NT2/D1 (cell line): ENCODE measurements at regions not wholly inside any gene's neighbourhood (a gene's known extent, or its start where the extent isn't known, plus 50 kb on each side); places are given as distances from the start of the nearest gene placed in this dataset.

Source experiments
- DNase-seq: peaks from one replicate; pipeline ENCODE4 v3.0.0-alpha.2; 2011; ENCODE audit warnings: low read depth, low spot score
- H3K27me3 ChIP-seq: 2 replicates; pipeline ENCODE4 v1.6.0; 2011; ENCODE audit warnings: mild to moderate bottlenecking; ENCODE audit not compliant: insufficient read length, insufficient read depth
- H3K36me3 ChIP-seq: 2 replicates; pipeline ENCODE4 v1.6.1; 2011; ENCODE audit warnings: mild to moderate bottlenecking, low read length, mixed read lengths; ENCODE audit not compliant: insufficient read depth, insufficient read length
- H3K4me1 ChIP-seq: 2 replicates; pipeline ENCODE4 v1.5.1; 2011; ENCODE audit not compliant: insufficient read depth, insufficient read length
- H3K4me3 ChIP-seq: 2 replicates; pipeline ENCODE4 v1.5.1; 2011; ENCODE audit warnings: low read depth; ENCODE audit not compliant: insufficient read length
- H3K9ac ChIP-seq: 2 replicates; pipeline ENCODE4 v1.6.0; 2011; ENCODE audit warnings: low read depth; ENCODE audit not compliant: insufficient read length
- H3K9me3 ChIP-seq: 2 replicates; pipeline ENCODE4 v1.5.1; 2011; ENCODE audit warnings: mild to moderate bottlenecking, low read length; ENCODE audit not compliant: insufficient read depth
- SUZ12 ChIP-seq: IDR thresholded peaks from 2 replicates; pipeline ENCODE4 v1.6.1; 2011; ENCODE audit not compliant: insufficient read length, insufficient read depth; ENCODE audit errors: extremely low read depth
- YY1 ChIP-seq: IDR thresholded peaks from 2 replicates; pipeline ENCODE4 v1.6.1; 2011; ENCODE audit not compliant: insufficient read length, insufficient read depth
- ZNF274 ChIP-seq: IDR thresholded peaks from 2 replicates; pipeline ENCODE4 v1.6.1; 2011; ENCODE audit warnings: mild to moderate bottlenecking, low read depth, low read length

- Histone ChIP-seq H3K9me3 (no peaks in the 10 kb centered on the region), H3K4me3 (no peak overlapping the region), H3K36me3 (no peaks in the 10 kb centered on the region), H3K9ac (no peak overlapping the region), H3K4me1 (no peaks in the 10 kb centered on the region), H3K27me3 (peaks cover 7% of the 10 kb centered on the region)
- TF ChIP-seq YY1 = no peak
- TF ChIP-seq ZNF274 = no peak
- TF ChIP-seq SUZ12 = no peak
- DNase-seq = no peak
Observed at GRCh38 chr15:31476236-31476810, 149.7 kb downstream of the KLF13 start.

GRCh38 chr15:31476866-31477265, 150.2 kb downstream of the KLF13 start:
- Histone ChIP-seq H3K4me3 (no peak overlapping the region), H3K27me3 (peaks cover 8% of the 10 kb centered on the region), H3K9me3 (no peaks in the 10 kb centered on the region), H3K4me1 (no peaks in the 10 kb centered on the region), H3K9ac (no peak overlapping the region), H3K36me3 (no peaks in the 10 kb centered on the region)
- TF ChIP-seq YY1 = no peak
- no peak for TF ChIP-seq ZNF274
- no peak for TF ChIP-seq SUZ12
- DNase-seq = no peak

DNA sequence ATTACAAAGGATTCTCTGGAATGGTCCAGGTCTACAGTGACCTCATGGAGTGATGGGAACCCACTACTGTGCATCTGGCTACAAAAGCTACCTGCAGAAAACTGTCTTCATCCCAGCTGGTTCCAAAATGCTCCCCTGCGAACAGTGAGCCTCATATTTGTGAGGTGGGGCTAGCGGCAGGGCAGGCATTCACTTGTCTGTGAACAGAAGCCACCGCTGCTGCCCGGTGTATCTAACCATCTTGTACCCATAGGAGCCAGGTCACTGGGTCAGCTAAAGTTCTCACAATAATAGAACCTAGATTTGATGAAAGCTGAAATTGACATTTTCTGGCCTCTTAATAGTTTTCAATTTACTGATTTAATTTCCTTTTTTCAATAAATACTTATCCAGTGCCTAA, 150.7 kb downstream of the KLF13 start:
- Histone ChIP-seq H3K4me3 (no peak overlapping the region), H3K27me3 (peaks cover 13% of the 10 kb centered on the region), H3K4me1 (no peaks in the 10 kb centered on the region), H3K9me3 (no peaks in the 10 kb centered on the region), H3K36me3 (no peaks in the 10 kb centered on the region), H3K9ac (no peak overlapping the region)
- DNase-seq = no peak
- no peak for TF ChIP-seq YY1
- no peak for TF ChIP-seq ZNF274
- no peak for TF ChIP-seq SUZ12

DNA sequence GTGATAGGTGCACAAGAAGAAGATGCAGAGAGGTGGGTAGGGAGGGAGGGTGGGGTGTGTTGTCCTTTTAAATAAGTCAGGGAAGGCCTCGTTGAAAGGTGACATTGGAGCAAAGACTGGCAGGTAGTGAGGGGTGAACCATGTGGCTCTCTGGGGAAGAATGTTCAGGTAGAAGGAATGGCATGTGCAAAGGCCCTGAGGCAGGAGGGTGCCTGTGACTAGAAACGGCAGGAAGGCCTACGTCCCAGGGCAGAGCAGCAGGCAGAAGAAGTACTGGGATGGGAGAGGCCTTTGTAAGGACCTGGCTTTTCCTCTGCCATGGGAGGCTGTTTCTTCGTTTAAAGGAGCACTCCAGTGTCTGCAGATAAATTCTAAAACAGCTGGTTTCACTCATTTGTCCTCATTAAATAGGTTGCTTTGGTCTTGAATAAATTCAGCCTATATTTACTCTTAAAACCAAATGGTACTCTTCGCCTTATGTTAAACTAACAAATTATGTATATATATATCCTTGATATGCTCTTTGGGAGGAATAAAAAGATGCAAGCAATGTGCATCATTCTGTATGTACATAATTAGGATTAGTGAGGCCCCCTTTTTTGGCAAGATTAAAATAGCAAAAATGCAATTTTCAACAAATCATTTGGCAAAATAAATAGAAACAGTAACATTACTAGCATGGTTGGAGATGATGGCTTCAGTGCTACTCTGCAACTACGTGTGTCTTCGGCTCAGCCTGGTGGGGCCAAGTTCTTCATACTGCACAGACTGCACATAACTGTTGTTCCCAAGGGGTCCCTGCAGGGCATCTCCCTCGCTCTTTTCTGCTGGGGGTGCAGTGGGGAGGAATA, 151.4 kb downstream of the KLF13 start:
- DNase-seq = no peak
- no peak overlapping the region for H3K9ac ChIP-seq
- H3K27me3 ChIP-seq = peaks cover 20% of the 10 kb centered on the region
- TF ChIP-seq ZNF274 (no peak), SUZ12 (no peak), YY1 (no peak)
- no peaks in the 10 kb centered on the region for H3K4me1 ChIP-seq
- H3K36me3 ChIP-seq = no peaks in the 10 kb centered on the region
- no peaks in the 10 kb centered on the region for H3K9me3 ChIP-seq
- H3K4me3 ChIP-seq = no peak overlapping the region

GRCh38 chr15:31478702-31479221, 152.1 kb downstream of the KLF13 start:
- TF ChIP-seq ZNF274 = no peak
- no peak for TF ChIP-seq YY1
- no peak for TF ChIP-seq SUZ12
- no peak overlapping the region for H3K4me3 ChIP-seq
- H3K9ac ChIP-seq = no peak overlapping the region
- H3K4me1 ChIP-seq = no peaks in the 10 kb centered on the region
- DNase-seq = no peak
- H3K36me3 ChIP-seq = no peaks in the 10 kb centered on the region
- peaks cover 20% of the 10 kb centered on the region for H3K27me3 ChIP-seq
- H3K9me3 ChIP-seq = no peaks in the 10 kb centered on the region

- no peak for DNase-seq
- Histone ChIP-seq H3K9ac (no peak overlapping the region), H3K36me3 (no peaks in the 10 kb centered on the region), H3K27me3 (peaks cover 30% of the 10 kb centered on the region), H3K4me3 (no peak overlapping the region), H3K4me1 (no peaks in the 10 kb centered on the region), H3K9me3 (peaks cover 7% of the 10 kb centered on the region; the same call in 1 of the 2 replicates)
- TF ChIP-seq YY1 (no peak), SUZ12 (no peak), ZNF274 (no peak)
Observed at GRCh38 chr15:31480356-31481025, 153.9 kb downstream of the KLF13 start.

GRCh38 chr15:31481142-31481541, 154.5 kb downstream of the KLF13 start:
- Histone ChIP-seq H3K4me3 (no peak overlapping the region), H3K9ac (no peak overlapping the region), H3K4me1 (no peaks in the 10 kb centered on the region), H3K27me3 (peaks cover 30% of the 10 kb centered on the region), H3K9me3 (peaks cover 7% of the 10 kb centered on the region; the same call in 1 of the 2 replicates), H3K36me3 (no peaks in the 10 kb centered on the region)
- TF ChIP-seq ZNF274 (no peak), SUZ12 (no peak), YY1 (no peak)
- DNase-seq = no peak
